MM.1S (cell line): ENCODE measurements at regions not wholly inside any gene's neighbourhood (a gene's known extent, or its start where the extent isn't known, plus 50 kb on each side); places are given as distances from the start of the nearest gene placed in this dataset.

Experiments used
- DNase-seq: peaks from one replicate; pipeline ENCODE4 v3.0.0-alpha.2; 2015
- H2AFZ ChIP-seq: fragments of 300-600 bp; sonication (generic); 2 replicates; pipeline ENCODE4 v1.6.0; 2016; ENCODE audit warnings: antibody characterized with exemption, low read length
- H3F3A ChIP-seq: fragments of 300-600 bp; sonication (generic); 2 replicates; pipeline ENCODE4 v1.6.1; 2016; ENCODE audit warnings: mild to moderate bottlenecking, antibody characterized with exemption, low read length, moderate library complexity, mixed read lengths; ENCODE audit not compliant: insufficient read depth
- H3K27ac ChIP-seq: fragments of 300-600 bp; sonication (generic); 2 replicates; pipeline ENCODE4 v1.5.1; 2016; ENCODE audit warnings: mild to moderate bottlenecking, low read length
- H3K27me3 ChIP-seq: fragments of 300-600 bp; sonication (generic); replicated peaks from 2 replicates; pipeline ENCODE4 v1.6.0; 2016; ENCODE audit warnings: low read length; ENCODE audit not compliant: insufficient read depth
- H3K36me3 ChIP-seq: fragments of 300-600 bp; sonication (generic); replicated peaks from 2 replicates; pipeline ENCODE4 v1.6.1; 2016; ENCODE audit warnings: mild to moderate bottlenecking, low read length, mixed read lengths; ENCODE audit not compliant: insufficient read depth
- H3K4me1 ChIP-seq: fragments of 300-600 bp; sonication (generic); 2 replicates; pipeline ENCODE4 v1.6.1; 2016; ENCODE audit warnings: low read length, mixed read lengths
- H3K4me2 ChIP-seq: fragments of 300-600 bp; sonication (generic); 2 replicates; pipeline ENCODE4 v1.6.0; 2016; ENCODE audit warnings: low read depth, low read length
- H3K4me3 ChIP-seq: fragments of 300-600 bp; sonication (generic); 2 replicates; pipeline ENCODE4 v1.5.1; 2016; ENCODE audit warnings: low read length, mixed read lengths
- H3K79me2 ChIP-seq: fragments of 300-600 bp; sonication (generic); 2 replicates; pipeline ENCODE4 v1.6.1; 2016; ENCODE audit warnings: mixed run types, low read length, mixed read lengths
- H3K9ac ChIP-seq: fragments of 300-600 bp; sonication (generic); 2 replicates; pipeline ENCODE4 v1.6.1; 2016; ENCODE audit warnings: low read length, mixed read lengths
- H3K9me2 ChIP-seq: fragments of 300-600 bp; sonication (generic); replicated peaks from 2 replicates; pipeline ENCODE4 v1.6.1; 2016; ENCODE audit warnings: mild to moderate bottlenecking, low read length, mixed read lengths; ENCODE audit not compliant: insufficient read depth
- H3K9me3 ChIP-seq: fragments of 300-600 bp; sonication (generic); replicated peaks from 2 replicates; pipeline ENCODE4 v1.6.1; 2016; ENCODE audit warnings: mild to moderate bottlenecking, low read length, mixed read lengths; ENCODE audit not compliant: insufficient read depth
- H4K20me1 ChIP-seq: fragments of 300-600 bp; sonication (generic); 2 replicates; pipeline ENCODE4 v1.6.1; 2016; ENCODE audit warnings: mild to moderate bottlenecking, low read length, moderate library complexity, mixed read lengths; ENCODE audit not compliant: insufficient read depth
- EZH2 ChIP-seq: fragments of 300-600 bp; sonication (generic); optimal IDR thresholded peaks from 2 replicates; pipeline ENCODE3; 2017; ENCODE audit warnings: low read depth, mild to moderate bottlenecking, antibody characterized with exemption, low read length, mixed read lengths
- EZH2phosphoT487 ChIP-seq: fragments of 300-600 bp; sonication (generic); IDR thresholded peaks from 2 replicates; pipeline ENCODE4 v1.6.1; 2018; ENCODE audit warnings: antibody characterized with exemption, low read length
- TF ChIP-seq, protein P1 (sequence below): fragments of 300-600 bp; sonication (generic); IDR thresholded peaks from 2 replicates; pipeline ENCODE4 v1.5.1; 2016; ENCODE audit warnings: antibody characterized with exemption, low read length, mixed read lengths

DNA sequence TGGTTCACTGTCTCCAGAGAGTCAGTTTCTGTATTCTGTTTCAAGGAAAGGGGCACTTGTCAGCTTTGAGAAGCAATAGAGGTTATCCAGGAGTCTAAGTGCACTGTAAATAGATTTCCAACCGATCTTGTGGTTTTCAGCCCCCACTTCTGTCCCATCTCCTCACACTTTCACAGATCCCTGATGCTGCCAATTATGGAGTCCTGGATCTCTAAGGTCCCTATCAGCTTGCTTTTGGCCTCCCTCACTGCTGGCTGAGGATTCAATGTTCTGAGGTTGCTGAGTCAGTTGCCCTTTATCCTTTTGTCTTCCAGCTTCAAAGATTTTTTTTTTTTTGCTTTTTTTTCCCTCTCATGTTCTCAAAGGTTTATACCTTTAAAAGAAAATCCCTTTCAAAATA, 98.4 kb downstream of the DIRAS3 start:
- DNase-seq = no peak
- H3K9me2 ChIP-seq = no peaks in the 10 kb centered on the region

DNA sequence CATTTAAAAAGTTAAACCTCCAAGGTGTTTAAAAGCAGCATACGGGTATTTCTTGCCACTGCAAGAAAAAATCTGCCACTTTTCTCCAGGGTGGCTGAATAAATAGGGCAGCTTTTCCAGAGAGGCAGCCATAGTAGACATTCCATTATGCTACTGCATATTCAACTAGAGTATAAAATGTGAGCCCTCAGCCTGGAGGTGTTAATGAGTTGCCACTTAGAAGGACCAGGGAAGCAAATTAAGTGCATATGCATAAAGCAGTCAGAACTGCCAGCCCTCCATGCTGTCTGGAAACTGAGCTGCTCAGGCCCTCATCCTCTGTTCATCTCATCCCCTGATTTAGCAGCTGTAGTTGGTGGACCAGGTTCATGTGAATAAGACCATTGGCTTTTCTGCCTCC, 99.4 kb downstream of the DIRAS3 start:
- H3K9me2 ChIP-seq = no peaks in the 10 kb centered on the region
- H3K79me2 ChIP-seq = no peaks in the 10 kb centered on the region
- H3K27me3 ChIP-seq = no peaks in the 10 kb centered on the region
- H4K20me1 ChIP-seq = no peaks in the 10 kb centered on the region
- no peak overlapping the region for H3K9ac ChIP-seq
- no peaks in the 10 kb centered on the region for H3F3A ChIP-seq
- no peaks in the 10 kb centered on the region for H3K9me3 ChIP-seq
- no peak overlapping the region for H3K4me2 ChIP-seq
- no peak overlapping the region for H2AFZ ChIP-seq
- DNase-seq = no peak
- H3K4me1 ChIP-seq = 0 out of 2 replicates have a peak, but pooled peaks cover 3% of the 10 kb centered on the region
- H3K36me3 ChIP-seq = no peaks in the 10 kb centered on the region
- TF ChIP-seq, protein P1, sequence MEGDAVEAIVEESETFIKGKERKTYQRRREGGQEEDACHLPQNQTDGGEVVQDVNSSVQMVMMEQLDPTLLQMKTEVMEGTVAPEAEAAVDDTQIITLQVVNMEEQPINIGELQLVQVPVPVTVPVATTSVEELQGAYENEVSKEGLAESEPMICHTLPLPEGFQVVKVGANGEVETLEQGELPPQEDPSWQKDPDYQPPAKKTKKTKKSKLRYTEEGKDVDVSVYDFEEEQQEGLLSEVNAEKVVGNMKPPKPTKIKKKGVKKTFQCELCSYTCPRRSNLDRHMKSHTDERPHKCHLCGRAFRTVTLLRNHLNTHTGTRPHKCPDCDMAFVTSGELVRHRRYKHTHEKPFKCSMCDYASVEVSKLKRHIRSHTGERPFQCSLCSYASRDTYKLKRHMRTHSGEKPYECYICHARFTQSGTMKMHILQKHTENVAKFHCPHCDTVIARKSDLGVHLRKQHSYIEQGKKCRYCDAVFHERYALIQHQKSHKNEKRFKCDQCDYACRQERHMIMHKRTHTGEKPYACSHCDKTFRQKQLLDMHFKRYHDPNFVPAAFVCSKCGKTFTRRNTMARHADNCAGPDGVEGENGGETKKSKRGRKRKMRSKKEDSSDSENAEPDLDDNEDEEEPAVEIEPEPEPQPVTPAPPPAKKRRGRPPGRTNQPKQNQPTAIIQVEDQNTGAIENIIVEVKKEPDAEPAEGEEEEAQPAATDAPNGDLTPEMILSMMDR = no peak
- no peak for TF ChIP-seq EZH2phosphoT487
- no peak for TF ChIP-seq EZH2
- H3K27ac ChIP-seq = no peak overlapping the region
- H3K4me3 ChIP-seq = no peak overlapping the region

More for the DNA sequence above, 98.4 kb downstream of the DIRAS3 start:
- Histone ChIP-seq H4K20me1 (no peaks in the 10 kb centered on the region), H3K36me3 (no peaks in the 10 kb centered on the region), H2AFZ (no peak overlapping the region), H3K4me2 (no peak overlapping the region), H3K9me3 (no peaks in the 10 kb centered on the region), H3K9ac (no peak overlapping the region), H3K4me1 (0 out of 2 replicates have a peak, but pooled peaks cover 3% of the 10 kb centered on the region), H3F3A (no peaks in the 10 kb centered on the region), H3K27me3 (no peaks in the 10 kb centered on the region), H3K79me2 (no peaks in the 10 kb centered on the region), H3K4me3 (no peak overlapping the region), H3K27ac (no peak overlapping the region)
- TF ChIP-seq, protein P1 = no peak
- TF ChIP-seq EZH2phosphoT487 = no peak
- no peak for TF ChIP-seq EZH2

DNA sequence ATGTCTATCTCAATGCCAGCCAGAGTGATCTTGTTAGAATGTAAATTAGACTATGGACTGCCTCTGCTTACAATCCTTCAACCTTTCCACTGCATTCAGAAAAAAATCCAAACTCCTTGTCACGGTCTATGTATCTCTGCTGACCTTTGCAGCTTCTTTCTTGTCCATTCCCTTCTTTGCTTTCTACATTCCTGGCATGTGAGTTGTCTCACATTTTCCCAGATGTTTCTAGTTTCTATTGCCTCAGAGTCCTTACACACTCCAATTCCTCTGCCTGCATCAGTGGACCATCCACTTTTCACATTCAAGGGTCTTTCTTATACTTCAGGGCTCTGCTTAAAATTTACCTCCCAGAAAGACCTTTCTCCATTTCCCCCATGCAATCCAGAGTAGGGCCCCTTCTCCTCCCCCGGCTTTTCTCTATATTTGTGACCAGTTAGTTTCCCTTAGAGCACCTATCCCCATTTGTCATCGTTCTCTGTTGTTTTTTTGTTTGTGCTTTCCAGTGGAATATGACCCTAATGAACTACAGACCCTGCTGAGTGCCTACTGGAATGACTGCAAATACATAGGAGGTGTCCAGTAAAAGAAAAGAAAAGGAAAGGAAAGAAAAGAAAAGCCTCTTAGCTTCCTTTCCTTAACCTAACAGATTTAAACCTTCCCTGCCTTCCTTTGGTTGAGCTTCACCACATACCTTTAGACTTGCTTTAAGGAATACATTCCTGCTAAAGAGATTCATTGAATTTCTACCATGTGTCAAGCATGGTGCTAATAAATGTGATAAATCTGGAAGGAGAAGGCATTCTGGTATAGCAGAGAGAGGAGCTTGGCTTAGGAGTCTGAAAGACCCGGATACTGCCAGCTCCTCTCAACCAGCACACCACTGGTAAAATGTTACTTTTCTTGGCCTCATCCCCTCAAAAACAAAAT, 102.0 kb downstream of the DIRAS3 start:
- Histone ChIP-seq H3K9me2 (no peaks in the 10 kb centered on the region), H3K9me3 (no peaks in the 10 kb centered on the region), H3K79me2 (no peaks in the 10 kb centered on the region), H2AFZ (no peak overlapping the region), H3F3A (no peaks in the 10 kb centered on the region), H3K9ac (no peak overlapping the region), H3K27me3 (no peaks in the 10 kb centered on the region), H3K4me1 (0 out of 2 replicates have a peak, but pooled peaks cover 3% of the 10 kb centered on the region), H3K4me2 (no peak overlapping the region), H3K27ac (no peak overlapping the region), H3K4me3 (no peak overlapping the region), H3K36me3 (no peaks in the 10 kb centered on the region), H4K20me1 (no peaks in the 10 kb centered on the region)
- no peak for DNase-seq
- TF ChIP-seq EZH2 = no peak
- TF ChIP-seq, protein P1 = no peak
- no peak for TF ChIP-seq EZH2phosphoT487
